SK-N-SH (cell line): ENCODE measurements at regions not wholly inside any gene's neighbourhood (a gene's known extent, or its start where the extent isn't known, plus 50 kb on each side); places are given as distances from the start of the nearest gene placed in this dataset.

ENCODE experiments used
- CTCF ChIA-PET: fragments of 300-600, 350-600 bp; formaldehyde crosslinking; extraction: SDS; loops from one replicate; lab custom pipeline; 2021; lab: Yijun Ruan, JAX
- POLR2A ChIA-PET: fragments of 350-600 bp; sonication (Branson Sonifier 250); formaldehyde crosslinking; extraction: SDS; loops from one replicate; lab custom pipeline; 2020; ENCODE audit warnings: antibody characterized with exemption, inconsistent platforms; lab: Yijun Ruan, JAX
- DNase-seq: peaks from one replicate; pipeline ENCODE4 v3.0.0; 2012
- H2AFZ ChIP-seq: fragments of 200-600 bp; sonication (generic); 2 replicates; pipeline ENCODE4 v1.8.1; 2016; ENCODE audit warnings: antibody characterized with exemption, mild to moderate bottlenecking, low read depth
- H3F3A ChIP-seq: fragments of 200-600 bp; sonication (generic); replicated peaks from 2 replicates; pipeline ENCODE3; 2016; ENCODE audit warnings: antibody characterized with exemption, mild to moderate bottlenecking; ENCODE audit not compliant: insufficient read depth
- H3K27ac ChIP-seq, 2 experiments: fragments of 200-500 bp in 1 of 2; fragments of 200-600 bp in 1 of 2; sonication (Bioruptor generic) in 1 of 2; sonication (generic), shearing (Covaris generic) in 1 of 2; 2 replicates each; pipeline versions ENCODE4 v1.5.1 to v1.6.1; 2014 to 2016; ENCODE audit warnings: low read depth in 2 of 2, inconsistent platforms in 1 of 2, low read length in 1 of 2, mild to moderate bottlenecking in 1 of 2, mixed read lengths in 1 of 2
- H3K27me3 ChIP-seq: fragments of 200-600 bp; sonication (generic), shearing (Covaris generic); 2 replicates; pipeline ENCODE4 v1.6.1; 2016; ENCODE audit warnings: mixed run types; ENCODE audit not compliant: insufficient read depth
- H3K36me3 ChIP-seq, 2 experiments: fragments of 200-500 bp in 1 of 2; fragments of 200-600 bp in 1 of 2; sonication (Bioruptor generic) in 1 of 2; sonication (generic) in 1 of 2; replicated peaks in 1 of 2; 2 replicates each; pipeline versions ENCODE3 to v1.5.1; 2014 to 2016; ENCODE audit warnings: low read length in 1 of 2, mild to moderate bottlenecking in 1 of 2; ENCODE audit not compliant: insufficient read depth in 2 of 2, control insufficient read depth in 1 of 2
- H3K4me1 ChIP-seq, 2 experiments: fragments of 200-500 bp in 1 of 2; fragments of 200-600 bp in 1 of 2; sonication (Bioruptor generic) in 1 of 2; sonication (generic), shearing (Covaris generic) in 1 of 2; 2 replicates each; pipeline versions ENCODE4 v1.5.1 to v1.6.1; 2014 to 2016; ENCODE audit warnings: low read depth in 1 of 2, low read length in 1 of 2, mixed run types in 1 of 2; ENCODE audit not compliant: insufficient read depth in 2 of 2, control insufficient read depth in 1 of 2
- H3K4me2 ChIP-seq: fragments of 200-600 bp; sonication (generic), shearing (Covaris generic); 2 replicates; pipeline ENCODE4 v1.6.1; 2017; ENCODE audit warnings: mixed run types
- H3K4me3 ChIP-seq, 2 experiments: fragments of 200-500 bp in 1 of 2; fragments of 200-600 bp in 1 of 2; sonication (Bioruptor generic) in 1 of 2; sonication (generic), shearing (Covaris generic) in 1 of 2; 2 replicates each; pipeline versions ENCODE4 v1.5.1 to v1.8.1; 2014 to 2016; ENCODE audit warnings: low read depth in 2 of 2, inconsistent platforms in 1 of 2, low read length in 1 of 2, mild to moderate bottlenecking in 1 of 2, mixed read lengths in 1 of 2, moderate library complexity in 1 of 2
- H3K79me2 ChIP-seq: fragments of 200-600 bp; sonication (generic); 2 replicates; pipeline ENCODE4 v1.8.1; 2017; ENCODE audit warnings: mild to moderate bottlenecking; ENCODE audit not compliant: insufficient read depth
- H3K9ac ChIP-seq: fragments of 200-600 bp; sonication (generic); 2 replicates; pipeline ENCODE4 v1.6.1; 2017; ENCODE audit warnings: mixed run types
- H3K9me2 ChIP-seq: fragments of 200-600 bp; sonication (generic); 2 replicates; pipeline ENCODE4 v1.6.1; 2017; ENCODE audit warnings: mixed run types
- H3K9me3 ChIP-seq: fragments of 200-600 bp; sonication (generic); 2 replicates; pipeline ENCODE4 v1.6.1; 2017; ENCODE audit warnings: mixed run types, mild to moderate bottlenecking, moderate library complexity
- H4K20me1 ChIP-seq: fragments of 200-600 bp; sonication (generic); 2 replicates; pipeline ENCODE4 v1.6.1; 2017; ENCODE audit warnings: mild to moderate bottlenecking, mixed run types; ENCODE audit not compliant: insufficient read depth
- CHD2 ChIP-seq: fragments of 150-350 bp; IDR thresholded peaks from 2 replicates; pipeline ENCODE4 v1.6.1; 2018; ENCODE audit warnings: low read length; ENCODE audit not compliant: partially characterized antibody
- ELF1 ChIP-seq: IDR thresholded peaks from 2 replicates; pipeline ENCODE4 v1.4.0; 2012
- EP300 ChIP-seq, 2 experiments: IDR thresholded peaks; 2 replicates each; pipeline versions ENCODE4 v1.4.0 to v1.6.1; 2012; ENCODE audit warnings: borderline replicate concordance in 1 of 2, low read depth in 1 of 2, low read length in 1 of 2
- FOXM1 ChIP-seq: IDR thresholded peaks from 2 replicates; pipeline ENCODE4 v1.4.0; 2012; ENCODE audit warnings: low read depth, mild to moderate bottlenecking
- GABPA ChIP-seq: IDR thresholded peaks from 2 replicates; pipeline ENCODE4 v1.4.0; 2012; ENCODE audit warnings: low read depth, mild to moderate bottlenecking
- JUND ChIP-seq: IDR thresholded peaks from 2 replicates; pipeline ENCODE4 v1.4.0; 2012
- MXI1 ChIP-seq: IDR thresholded peaks from 2 replicates; pipeline ENCODE4 v1.6.1; 2012; ENCODE audit warnings: mild to moderate bottlenecking, low read depth, low read length, improper control_type of control experiment
- NRF1 ChIP-seq: IDR thresholded peaks from 2 replicates; pipeline ENCODE4 v1.6.1; 2012; ENCODE audit warnings: low read depth, mild to moderate bottlenecking, low read length
- POLR2AphosphoS5 ChIP-seq: IDR thresholded peaks from 2 replicates; pipeline ENCODE4 v1.6.1; 2012; ENCODE audit warnings: low read depth, low read length
- RAD21 ChIP-seq: IDR thresholded peaks from 2 replicates; pipeline ENCODE4 v1.6.1; 2012; ENCODE audit warnings: mild to moderate bottlenecking, low read length
- RXRA ChIP-seq: IDR thresholded peaks from 2 replicates; pipeline ENCODE4 v1.4.0; 2012; ENCODE audit warnings: low read depth, mild to moderate bottlenecking, borderline replicate concordance
- TAF1 ChIP-seq: IDR thresholded peaks from 2 replicates; pipeline ENCODE4 v1.6.1; 2012; ENCODE audit warnings: low read depth, mild to moderate bottlenecking, low read length, moderate library complexity, borderline replicate concordance
- TEAD4 ChIP-seq: IDR thresholded peaks from 2 replicates; pipeline ENCODE4 v1.4.0; 2012; ENCODE audit warnings: mild to moderate bottlenecking, borderline replicate concordance; ENCODE audit not compliant: insufficient read depth
- WGBS: methylation state at CpG from one replicate; pipeline ENCODE4 v1.1.6; 2017; ENCODE audit warnings: low lambda C conversion rate; 5-methylcytosine and 5-hydroxymethylcytosine counted together
- TF ChIP-seq, protein P1 (sequence below): IDR thresholded peaks from 2 replicates; pipeline ENCODE4 v1.4.0; 2012; ENCODE audit warnings: low read depth, borderline replicate concordance
- TF ChIP-seq, protein P2 (sequence below): fragments of 200-600 bp; sonication (generic); IDR thresholded peaks from 2 replicates; pipeline ENCODE4 v1.6.1; 2017; ENCODE audit warnings: antibody characterized with exemption, mild to moderate bottlenecking, moderate library complexity
- TF ChIP-seq, protein P3 (sequence below): IDR thresholded peaks from 2 replicates; pipeline ENCODE4 v1.6.1; 2012; ENCODE audit warnings: mild to moderate bottlenecking, low read depth, low read length, moderate library complexity

DNA sequence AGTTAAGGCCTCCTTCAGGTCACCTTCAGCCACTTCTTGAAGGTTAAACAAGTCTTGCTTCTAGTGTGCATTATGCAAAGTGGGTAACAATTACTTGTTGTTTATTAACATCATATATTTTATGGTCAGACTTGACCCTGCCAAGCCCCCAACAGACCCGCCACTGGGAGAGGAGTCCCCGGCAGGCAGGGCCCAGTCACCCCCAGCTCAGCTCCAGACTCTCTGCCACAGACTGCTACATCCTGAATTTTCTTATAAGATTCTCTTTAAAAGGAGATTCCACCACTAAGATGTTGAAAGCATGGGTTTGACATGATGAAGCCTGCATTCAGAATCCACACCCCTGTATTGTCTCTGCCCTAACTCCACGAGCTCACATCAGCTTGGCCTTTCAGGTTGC, 174.3 kb upstream of the ARL4C start:
- Histone ChIP-seq H3K27me3 (no peaks in the 10 kb centered on the region), H3K9me3 (no peaks in the 10 kb centered on the region), H3K79me2 (no peaks in the 10 kb centered on the region), H3K9ac (no peak overlapping the region), H3K4me3 (no peak overlapping the region), H3F3A (no peaks in the 10 kb centered on the region), H3K27ac (no peak overlapping the region), H3K9me2 (no peaks in the 10 kb centered on the region), H3K36me3 (no peaks in the 10 kb centered on the region), H2AFZ (no peak overlapping the region), H4K20me1 (no peaks in the 10 kb centered on the region), H3K4me1 (peaks cover 0 to 11% of the 10 kb centered on the region in 2 experiments; a peak in 1 of 4 replicates), H3K4me2 (no peak overlapping the region)
- CTCF ChIA-PET = no interaction called here
- TF ChIP-seq EP300 (IDR thresholded peaks at IDR 0.05; ENCODE audit: borderline replicate concordance in 1 of 2, low read depth in 1 of 2, low read length in 1 of 2) = no peak
- TF ChIP-seq, protein P1, sequence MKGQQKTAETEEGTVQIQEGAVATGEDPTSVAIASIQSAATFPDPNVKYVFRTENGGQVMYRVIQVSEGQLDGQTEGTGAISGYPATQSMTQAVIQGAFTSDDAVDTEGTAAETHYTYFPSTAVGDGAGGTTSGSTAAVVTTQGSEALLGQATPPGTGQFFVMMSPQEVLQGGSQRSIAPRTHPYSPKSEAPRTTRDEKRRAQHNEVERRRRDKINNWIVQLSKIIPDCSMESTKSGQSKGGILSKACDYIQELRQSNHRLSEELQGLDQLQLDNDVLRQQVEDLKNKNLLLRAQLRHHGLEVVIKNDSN = no peak
- no peak for TF ChIP-seq FOXM1
- no peak for TF ChIP-seq TAF1
- TF ChIP-seq NRF1 = no peak
- TF ChIP-seq CHD2 = no peak
- TF ChIP-seq POLR2AphosphoS5 = no peak
- no peak for TF ChIP-seq GABPA
- TF ChIP-seq ELF1 = no peak
- no peak for TF ChIP-seq RXRA
- WGBS = 95% methylated on average over 3 of the region's 3 CpGs
- POLR2A ChIA-PET = no interaction called here
- DNase-seq = no peak

DNA sequence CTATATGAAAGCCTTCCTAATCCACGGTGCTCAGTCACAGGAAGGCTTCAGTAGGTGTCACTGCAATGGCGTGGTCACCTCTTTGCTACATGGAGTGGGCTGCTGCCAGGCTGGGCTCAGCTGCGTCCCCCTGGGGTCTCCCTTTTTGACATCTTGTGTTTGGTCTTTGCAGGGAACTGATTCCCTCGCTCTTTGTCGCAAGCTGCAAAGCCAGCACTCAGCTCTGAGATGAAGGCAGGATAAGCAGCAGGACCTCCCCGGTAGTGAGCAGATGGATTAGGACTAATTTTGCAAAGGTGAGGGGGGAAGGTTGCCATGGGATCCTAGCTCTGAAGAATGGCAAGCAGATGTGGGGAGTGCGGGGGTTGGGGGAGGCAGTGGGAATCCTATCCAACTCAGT, 173.9 kb upstream of the ARL4C start:
- H3K27ac ChIP-seq = no peak overlapping the region
- no peaks in the 10 kb centered on the region for H3K36me3 ChIP-seq
- H2AFZ ChIP-seq = no peak overlapping the region
- 92% methylated on average over 7 of the region's 7 CpGs for WGBS
- no peak overlapping the region for H3K9ac ChIP-seq
- no peak overlapping the region for H3K4me3 ChIP-seq
- no peaks in the 10 kb centered on the region for H4K20me1 ChIP-seq
- CTCF ChIA-PET = no interaction called here
- TF ChIP-seq, protein P2, sequence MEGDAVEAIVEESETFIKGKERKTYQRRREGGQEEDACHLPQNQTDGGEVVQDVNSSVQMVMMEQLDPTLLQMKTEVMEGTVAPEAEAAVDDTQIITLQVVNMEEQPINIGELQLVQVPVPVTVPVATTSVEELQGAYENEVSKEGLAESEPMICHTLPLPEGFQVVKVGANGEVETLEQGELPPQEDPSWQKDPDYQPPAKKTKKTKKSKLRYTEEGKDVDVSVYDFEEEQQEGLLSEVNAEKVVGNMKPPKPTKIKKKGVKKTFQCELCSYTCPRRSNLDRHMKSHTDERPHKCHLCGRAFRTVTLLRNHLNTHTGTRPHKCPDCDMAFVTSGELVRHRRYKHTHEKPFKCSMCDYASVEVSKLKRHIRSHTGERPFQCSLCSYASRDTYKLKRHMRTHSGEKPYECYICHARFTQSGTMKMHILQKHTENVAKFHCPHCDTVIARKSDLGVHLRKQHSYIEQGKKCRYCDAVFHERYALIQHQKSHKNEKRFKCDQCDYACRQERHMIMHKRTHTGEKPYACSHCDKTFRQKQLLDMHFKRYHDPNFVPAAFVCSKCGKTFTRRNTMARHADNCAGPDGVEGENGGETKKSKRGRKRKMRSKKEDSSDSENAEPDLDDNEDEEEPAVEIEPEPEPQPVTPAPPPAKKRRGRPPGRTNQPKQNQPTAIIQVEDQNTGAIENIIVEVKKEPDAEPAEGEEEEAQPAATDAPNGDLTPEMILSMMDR = no peak
- no peak for TF ChIP-seq TEAD4
- no peak for TF ChIP-seq MXI1
- TF ChIP-seq, protein P3, sequence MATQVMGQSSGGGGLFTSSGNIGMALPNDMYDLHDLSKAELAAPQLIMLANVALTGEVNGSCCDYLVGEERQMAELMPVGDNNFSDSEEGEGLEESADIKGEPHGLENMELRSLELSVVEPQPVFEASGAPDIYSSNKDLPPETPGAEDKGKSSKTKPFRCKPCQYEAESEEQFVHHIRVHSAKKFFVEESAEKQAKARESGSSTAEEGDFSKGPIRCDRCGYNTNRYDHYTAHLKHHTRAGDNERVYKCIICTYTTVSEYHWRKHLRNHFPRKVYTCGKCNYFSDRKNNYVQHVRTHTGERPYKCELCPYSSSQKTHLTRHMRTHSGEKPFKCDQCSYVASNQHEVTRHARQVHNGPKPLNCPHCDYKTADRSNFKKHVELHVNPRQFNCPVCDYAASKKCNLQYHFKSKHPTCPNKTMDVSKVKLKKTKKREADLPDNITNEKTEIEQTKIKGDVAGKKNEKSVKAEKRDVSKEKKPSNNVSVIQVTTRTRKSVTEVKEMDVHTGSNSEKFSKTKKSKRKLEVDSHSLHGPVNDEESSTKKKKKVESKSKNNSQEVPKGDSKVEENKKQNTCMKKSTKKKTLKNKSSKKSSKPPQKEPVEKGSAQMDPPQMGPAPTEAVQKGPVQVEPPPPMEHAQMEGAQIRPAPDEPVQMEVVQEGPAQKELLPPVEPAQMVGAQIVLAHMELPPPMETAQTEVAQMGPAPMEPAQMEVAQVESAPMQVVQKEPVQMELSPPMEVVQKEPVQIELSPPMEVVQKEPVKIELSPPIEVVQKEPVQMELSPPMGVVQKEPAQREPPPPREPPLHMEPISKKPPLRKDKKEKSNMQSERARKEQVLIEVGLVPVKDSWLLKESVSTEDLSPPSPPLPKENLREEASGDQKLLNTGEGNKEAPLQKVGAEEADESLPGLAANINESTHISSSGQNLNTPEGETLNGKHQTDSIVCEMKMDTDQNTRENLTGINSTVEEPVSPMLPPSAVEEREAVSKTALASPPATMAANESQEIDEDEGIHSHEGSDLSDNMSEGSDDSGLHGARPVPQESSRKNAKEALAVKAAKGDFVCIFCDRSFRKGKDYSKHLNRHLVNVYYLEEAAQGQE = no peak
- no peak for TF ChIP-seq RAD21
- TF ChIP-seq JUND = no peak
- POLR2A ChIA-PET = no interaction called here
- H3K9me3 ChIP-seq = no peaks in the 10 kb centered on the region
- H3K9me2 ChIP-seq = no peaks in the 10 kb centered on the region
- peaks cover 0 to 11% of the 10 kb centered on the region in 2 experiments; a peak in 1 of 4 replicates for H3K4me1 ChIP-seq
- H3K79me2 ChIP-seq = no peaks in the 10 kb centered on the region
- H3F3A ChIP-seq = no peaks in the 10 kb centered on the region
- no peaks in the 10 kb centered on the region for H3K27me3 ChIP-seq
- no peak for DNase-seq
- no peak overlapping the region for H3K4me2 ChIP-seq
